HCT116 (cell line): ENCODE measurements at regions not wholly inside any gene's neighbourhood (a gene's known extent, or its start where the extent isn't known, plus 50 kb on each side); places are given as distances from the start of the nearest gene placed in this dataset.

Experiments used
- ATAC-seq: fragments of 200-7000 bp; cut with Tn5 transposase; 2 replicates; pipeline ENCODE4 v1.9.1; 2020; ENCODE audit warnings: mild to moderate bottlenecking, moderate library complexity
- BruUV-seq: library from RNA; stranded (reverse); fragments of 400-500 nt; replicated peaks from 2 replicates; lab custom pipeline; 2021; lab: Mats Ljungman, UMichigan
- CTCF ChIA-PET: fragments of 300-600 bp; sonication (Branson Sonifier 250); formaldehyde crosslinking; loops from one replicate; lab custom pipeline; 2021; ENCODE audit warnings: antibody characterized with exemption; lab: Charles Lee
- POLR2A ChIA-PET: fragments of 300-600, 350-600 bp; sonication (Branson Sonifier 250); formaldehyde crosslinking; loops from one replicate; lab custom pipeline; 2021; ENCODE audit warnings: antibody characterized with exemption; lab: Charles Lee
- RAD21 ChIA-PET, 2 experiments: fragments of 300-600 bp; sonication (Branson Sonifier 250); formaldehyde crosslinking; loops; one replicate each; lab custom pipeline; 2023; ENCODE audit warnings: low total read pairs in 2 of 2; ENCODE audit not compliant: uncharacterized antibody in 2 of 2, unreplicated experiment in 2 of 2, low non-redundant PET in 1 of 2; lab: Charles Lee
- DNase-seq: peaks from one replicate; pipeline ENCODE4 v3.0.0-alpha.2; 2010; ENCODE audit warnings: low read depth, low spot score
- H2AFZ ChIP-seq: fragments of 200-600 bp; shearing (Covaris generic), sonication (generic); 2 replicates; pipeline ENCODE4 v1.6.1; 2017; ENCODE audit warnings: low read depth, mixed run types, mixed read lengths, antibody characterized with exemption, low read length; ENCODE audit not compliant: poor library complexity, severe bottlenecking
- H3K27ac ChIP-seq: 2 replicates; pipeline ENCODE4 v1.5.1; 2012; ENCODE audit warnings: low read depth, low read length
- H3K27me3 ChIP-seq: fragments of 200-600 bp; sonication (generic); 2 replicates; pipeline ENCODE4 v1.6.1; 2016; ENCODE audit warnings: mixed run types, low read length, mixed read lengths; ENCODE audit not compliant: insufficient read depth
- H3K36me3 ChIP-seq, 2 experiments: fragments of 200-500 bp in 1 of 2; fragments of 200-600 bp in 1 of 2; sonication (Bioruptor generic) in 1 of 2; sonication (generic) in 1 of 2; 2 replicates each; pipeline versions ENCODE4 v1.5.1 to v1.6.1; 2014 to 2016; ENCODE audit warnings: low read length in 2 of 2, inconsistent platforms in 1 of 2, mixed read lengths in 1 of 2, mixed run types in 1 of 2; ENCODE audit not compliant: insufficient read depth in 2 of 2, control insufficient read depth in 1 of 2
- H3K4me1 ChIP-seq, 2 experiments: fragments of 200-600 bp in 1 of 2; sonication (generic) in 1 of 2; 2 replicates each; pipeline versions ENCODE4 v1.5.1 to v1.6.1; 2012 to 2017; ENCODE audit warnings: low read length in 2 of 2, inconsistent platforms in 1 of 2, mild to moderate bottlenecking in 1 of 2, mixed read lengths in 1 of 2, mixed run types in 1 of 2, moderate library complexity in 1 of 2; ENCODE audit not compliant: insufficient read depth in 2 of 2, control insufficient read depth in 1 of 2
- H3K4me2 ChIP-seq: fragments of 200-600 bp; sonication (generic); 2 replicates; pipeline ENCODE4 v1.6.1; 2017; ENCODE audit warnings: mixed run types, low read length, mixed read lengths
- H3K4me3 ChIP-seq, 2 experiments: fragments of 200-600 bp in 1 of 2; sonication (generic) in 1 of 2; replicated peaks in 1 of 2; 2 replicates each; pipeline ENCODE4 v1.5.1; 2011 to 2016; ENCODE audit warnings: low read length in 2 of 2, control low read depth in 1 of 2, low read depth in 1 of 2, mild to moderate bottlenecking in 1 of 2, mixed read lengths in 1 of 2, mixed run types in 1 of 2
- H3K79me2 ChIP-seq: fragments of 200-600 bp; sonication (generic); 2 replicates; pipeline ENCODE4 v1.6.1; 2017; ENCODE audit warnings: mild to moderate bottlenecking, mixed run types, low read length, moderate library complexity, mixed read lengths; ENCODE audit not compliant: insufficient read depth
- H3K9ac ChIP-seq: fragments of 200-600 bp; sonication (generic); 2 replicates; pipeline ENCODE4 v1.6.1; 2016; ENCODE audit warnings: low read length, mixed read lengths
- H3K9me2 ChIP-seq: fragments of 200-600 bp; sonication (generic), shearing (Covaris generic); 2 replicates; pipeline ENCODE4 v1.6.1; 2017; ENCODE audit warnings: mixed run types, mild to moderate bottlenecking, moderate library complexity; ENCODE audit not compliant: insufficient read depth
- H3K9me3 ChIP-seq, 2 experiments: fragments of 200-500 bp in 1 of 2; fragments of 200-600 bp in 1 of 2; sonication (Bioruptor generic) in 1 of 2; sonication (generic) in 1 of 2; 2 replicates each; pipeline ENCODE4 v1.6.1; 2014 to 2017; ENCODE audit warnings: low read length in 2 of 2, mixed read lengths in 2 of 2, inconsistent platforms in 1 of 2, low read depth in 1 of 2, mild to moderate bottlenecking in 1 of 2, mixed run types in 1 of 2, moderate library complexity in 1 of 2; ENCODE audit not compliant: control insufficient read depth in 1 of 2, insufficient read depth in 1 of 2
- H4K20me1 ChIP-seq: fragments of 200-600 bp; sonication (generic), shearing (Covaris generic); 2 replicates; pipeline ENCODE4 v1.6.1; 2017; ENCODE audit warnings: mixed run types, mild to moderate bottlenecking, moderate library complexity; ENCODE audit not compliant: insufficient read depth
- CBX3 ChIP-seq: IDR thresholded peaks from 2 replicates; pipeline ENCODE4 v1.6.1; 2012; ENCODE audit warnings: low read depth
- CEBPB ChIP-seq: IDR thresholded peaks from 2 replicates; pipeline ENCODE4 v1.6.1; 2012; ENCODE audit warnings: low read depth
- CTCF ChIP-seq, 3 experiments: fragments of 200-600 bp in 1 of 3; sonication (generic) in 1 of 3; IDR thresholded peaks in 2 of 3; conservative IDR thresholded peaks in 1 of 3; 2 replicates each; pipeline ENCODE4 v1.5.1; 2012 to 2017; ENCODE audit warnings: low read depth in 2 of 3, low read length in 2 of 3, antibody characterized with exemption in 1 of 3, borderline replicate concordance in 1 of 3, control low read depth in 1 of 3, mild to moderate bottlenecking in 1 of 3, mixed read lengths in 1 of 3, mixed run types in 1 of 3, moderate library complexity in 1 of 3; ENCODE audit not compliant: insufficient read depth in 1 of 3
- EGR1 ChIP-seq: IDR thresholded peaks from 2 replicates; pipeline ENCODE4 v1.6.1; 2012; ENCODE audit warnings: low read depth
- ELF1 ChIP-seq: IDR thresholded peaks from 2 replicates; pipeline ENCODE4 v1.6.1; 2012; ENCODE audit warnings: low read depth, borderline replicate concordance
- EZH2 ChIP-seq: fragments of 200-600 bp; sonication (generic); IDR thresholded peaks from 2 replicates; pipeline ENCODE4 v1.6.1; 2017; ENCODE audit warnings: antibody characterized with exemption, mixed run types
- JUND ChIP-seq: IDR thresholded peaks from 2 replicates; pipeline ENCODE4 v1.6.1; 2012
- POLR2A ChIP-seq: IDR thresholded peaks from 2 replicates; pipeline ENCODE4 v1.7.0; 2011; ENCODE audit warnings: borderline replicate concordance; ENCODE audit not compliant: insufficient read depth, insufficient read length; ENCODE audit errors: extremely low read depth
- POLR2AphosphoS5 ChIP-seq: IDR thresholded peaks from 2 replicates; pipeline ENCODE4 v1.6.1; 2011; ENCODE audit warnings: mild to moderate bottlenecking, low read depth, low read length, moderate library complexity
- RAD21 ChIP-seq: IDR thresholded peaks from 2 replicates; pipeline ENCODE4 v1.6.1; 2012; ENCODE audit warnings: low read depth, mild to moderate bottlenecking
- REST ChIP-seq: IDR thresholded peaks from 2 replicates; pipeline ENCODE4 v1.6.1; 2012; ENCODE audit warnings: low read depth
- SP1 ChIP-seq: IDR thresholded peaks from 2 replicates; pipeline ENCODE4 v1.6.1; 2012; ENCODE audit warnings: low read depth
- SRF ChIP-seq: IDR thresholded peaks from 2 replicates; pipeline ENCODE4 v1.6.1; 2012; ENCODE audit warnings: low read depth
- TCF7L2 ChIP-seq: IDR thresholded peaks from 2 replicates; pipeline ENCODE4 v1.7.0; 2011; ENCODE audit warnings: borderline replicate concordance, inconsistent platforms; ENCODE audit not compliant: insufficient read depth, insufficient read length; ENCODE audit errors: extremely low read depth
- YY1 ChIP-seq: IDR thresholded peaks from 2 replicates; pipeline ENCODE4 v1.6.1; 2011; ENCODE audit warnings: low read length, low read depth, moderate library complexity, mild to moderate bottlenecking; ENCODE audit not compliant: insufficient replicate concordance; ENCODE audit errors: extremely low read depth
- ZNF274 ChIP-seq: fragments of 200-500 bp; sonication (Bioruptor generic); IDR thresholded peaks from 2 replicates; pipeline ENCODE4 v1.6.1; 2014; ENCODE audit warnings: mild to moderate bottlenecking, low read depth, low read length, inconsistent platforms
- intact Hi-C: fragments of 100-400 bp; cut with micrococcal nuclease; formaldehyde crosslinking; loops from 2 replicates; pipeline ENCODE4 v1.10.0; 2022
- TF ChIP-seq, protein P1 (sequence below): IDR thresholded peaks from 2 replicates; pipeline ENCODE4 v1.6.1; 2011; ENCODE audit warnings: mild to moderate bottlenecking, low read length, moderate library complexity; ENCODE audit not compliant: insufficient replicate concordance; ENCODE audit errors: extremely low read depth

DNA sequence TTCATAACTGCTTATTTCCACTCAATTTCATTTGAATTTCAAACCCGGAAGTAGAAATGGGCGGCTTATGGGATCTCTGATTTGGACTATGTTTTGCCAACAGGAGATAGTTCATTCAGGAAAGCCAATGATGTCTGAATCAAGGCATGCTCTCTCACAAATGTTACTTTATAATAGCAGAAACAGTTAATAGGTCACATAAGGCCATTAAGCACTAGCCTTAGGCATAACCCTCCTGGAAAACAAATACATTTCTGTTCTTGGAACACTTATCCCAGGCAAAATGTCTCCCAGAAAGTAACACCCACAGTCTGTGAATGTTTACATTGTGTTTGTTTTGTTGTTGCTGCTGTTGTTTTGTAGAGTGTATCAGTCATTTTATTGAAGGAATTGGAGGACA, 1347.2 kb upstream of the PCDH7 start:
- Histone ChIP-seq H3K4me3 (no peak overlapping the region), H3K79me2 (no peaks in the 10 kb centered on the region), H3K9me2 (no peaks in the 10 kb centered on the region), H3K36me3 (no peaks in the 10 kb centered on the region), H3K9me3 (no peaks in the 10 kb centered on the region), H3K9ac (no peak overlapping the region), H3K27me3 (no peaks in the 10 kb centered on the region), H3K4me1 (no peaks in the 10 kb centered on the region), H3K4me2 (no peak overlapping the region), H2AFZ (no peak overlapping the region), H3K27ac (no peak overlapping the region), H4K20me1 (no peaks in the 10 kb centered on the region)
- no peak for DNase-seq
- RAD21 ChIA-PET = no interaction called here
- intact Hi-C loops = no loop called here
- CTCF ChIA-PET = interaction anchor here (0.7 kb wide), 1 partner anchor 1153 kb away, joined by 3 read pairs; no protein-coding TSS in a partner anchor
- BruUV-seq = no TSS peak
- no peak for ATAC-seq
- POLR2A ChIA-PET = no interaction called here
- no peak for TF ChIP-seq POLR2AphosphoS5
- TF ChIP-seq EGR1 = no peak
- TF ChIP-seq REST = no peak
- no peak for TF ChIP-seq CEBPB
- no peak for TF ChIP-seq ZNF274
- no peak for TF ChIP-seq POLR2A
- no peak for TF ChIP-seq JUND
- no peak for TF ChIP-seq SRF
- TF ChIP-seq CBX3 = no peak
- TF ChIP-seq EZH2 = no peak
- TF ChIP-seq ELF1 = no peak
- TF ChIP-seq, protein P1, sequence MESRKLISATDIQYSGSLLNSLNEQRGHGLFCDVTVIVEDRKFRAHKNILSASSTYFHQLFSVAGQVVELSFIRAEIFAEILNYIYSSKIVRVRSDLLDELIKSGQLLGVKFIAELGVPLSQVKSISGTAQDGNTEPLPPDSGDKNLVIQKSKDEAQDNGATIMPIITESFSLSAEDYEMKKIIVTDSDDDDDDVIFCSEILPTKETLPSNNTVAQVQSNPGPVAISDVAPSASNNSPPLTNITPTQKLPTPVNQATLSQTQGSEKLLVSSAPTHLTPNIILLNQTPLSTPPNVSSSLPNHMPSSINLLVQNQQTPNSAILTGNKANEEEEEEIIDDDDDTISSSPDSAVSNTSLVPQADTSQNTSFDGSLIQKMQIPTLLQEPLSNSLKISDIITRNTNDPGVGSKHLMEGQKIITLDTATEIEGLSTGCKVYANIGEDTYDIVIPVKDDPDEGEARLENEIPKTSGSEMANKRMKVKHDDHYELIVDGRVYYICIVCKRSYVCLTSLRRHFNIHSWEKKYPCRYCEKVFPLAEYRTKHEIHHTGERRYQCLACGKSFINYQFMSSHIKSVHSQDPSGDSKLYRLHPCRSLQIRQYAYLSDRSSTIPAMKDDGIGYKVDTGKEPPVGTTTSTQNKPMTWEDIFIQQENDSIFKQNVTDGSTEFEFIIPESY = no peak
- no peak for TF ChIP-seq TCF7L2
- no peak for TF ChIP-seq YY1
- no peak for TF ChIP-seq SP1
- no peak for TF ChIP-seq RAD21
- no peak for TF ChIP-seq CTCF (IDR thresholded peaks at IDR 0.05 in 2 of 3, conservative IDR thresholded peaks at IDR 0.05 in 1 of 3; ENCODE audit: borderline replicate concordance in 1 of 3, insufficient read depth in 1 of 3, low read depth in 2 of 3, low read length in 2 of 3)
